Neuronal stem cell (in vitro differentiated cells): ENCODE measurements at regions not wholly inside any gene's neighbourhood (a gene's known extent, or its start where the extent isn't known, plus 50 kb on each side); places are given as distances from the start of the nearest gene placed in this dataset.

Experiments
- DNase-seq: peaks from one replicate; pipeline ENCODE4 v3.0.0-alpha.2; 2013; ENCODE audit warnings: low spot score
- H2AFZ ChIP-seq: one replicate; pipeline ENCODE4 v1.6.1; 2013; ENCODE audit warnings: mild to moderate bottlenecking, low read length, inconsistent platforms
- H2AK5ac ChIP-seq: 2 replicates; pipeline ENCODE4 v1.6.1; 2013; ENCODE audit warnings: low read depth, mild to moderate bottlenecking, inconsistent platforms, low read length, moderate library complexity, mixed read lengths
- H2BK120ac ChIP-seq: 2 replicates; pipeline ENCODE4 v1.6.1; 2013; ENCODE audit warnings: low read depth, mild to moderate bottlenecking, inconsistent platforms, low read length, moderate library complexity, mixed read lengths
- H2BK12ac ChIP-seq: one replicate; pipeline ENCODE4 v1.6.1; 2013; ENCODE audit warnings: low read length, inconsistent platforms
- H2BK15ac ChIP-seq: 2 replicates; pipeline ENCODE4 v1.6.1; 2013; ENCODE audit warnings: mild to moderate bottlenecking, low read length, inconsistent platforms, mixed read lengths
- H2BK5ac ChIP-seq: one replicate; pipeline ENCODE4 v1.6.1; 2013; ENCODE audit warnings: inconsistent platforms, mild to moderate bottlenecking, low read length, moderate library complexity
- H3K14ac ChIP-seq: one replicate; pipeline ENCODE4 v1.6.1; 2013; ENCODE audit warnings: low read length, inconsistent platforms
- H3K18ac ChIP-seq: 2 replicates; pipeline ENCODE4 v1.6.1; 2013; ENCODE audit warnings: low read length, inconsistent platforms
- H3K23ac ChIP-seq: 2 replicates; pipeline ENCODE4 v1.6.1; 2013; ENCODE audit warnings: low read depth, mild to moderate bottlenecking, mixed read lengths, low read length, inconsistent platforms; ENCODE audit not compliant: poor library complexity
- H3K27ac ChIP-seq: replicated peaks from 3 replicates; pipeline ENCODE4 v1.5.1; 2013; ENCODE audit warnings: low read length, inconsistent platforms
- H3K27me3 ChIP-seq, 3 experiments: 2 replicates each; pipeline ENCODE4 v1.6.1; 2013; ENCODE audit warnings: low read length in 3 of 3, mild to moderate bottlenecking in 2 of 3, inconsistent platforms in 1 of 3, low read depth in 1 of 3, mixed read lengths in 1 of 3, moderate library complexity in 1 of 3; ENCODE audit not compliant: control insufficient read depth in 3 of 3, insufficient read depth in 3 of 3
- H3K36me3 ChIP-seq, 2 donors: replicated peaks in 1 of 2; 2 replicates each; pipeline ENCODE4 v1.6.1; 2013; ENCODE audit warnings: low read length in 2 of 2; ENCODE audit not compliant: control insufficient read depth in 2 of 2, insufficient read depth in 2 of 2
- H3K4ac ChIP-seq: 2 replicates; pipeline ENCODE4 v1.6.1; 2013; ENCODE audit warnings: inconsistent platforms, mild to moderate bottlenecking, low read length, moderate library complexity
- H3K4me1 ChIP-seq, 2 donors: 1 replicate in 1 of 2; 2 replicates in 1 of 2; pipeline ENCODE4 v1.6.1; 2013; ENCODE audit warnings: low read length in 2 of 2, low read depth in 1 of 2; ENCODE audit not compliant: control insufficient read depth in 2 of 2, insufficient read depth in 1 of 2
- H3K4me2 ChIP-seq: one replicate; pipeline ENCODE4 v1.6.1; 2013; ENCODE audit warnings: mild to moderate bottlenecking, low read length, inconsistent platforms; ENCODE audit not compliant: insufficient read depth, poor library complexity, severe bottlenecking
- H3K4me3 ChIP-seq, 2 donors: 2 replicates each; pipeline ENCODE4 v1.5.1; 2013; ENCODE audit warnings: low read length in 2 of 2, mild to moderate bottlenecking in 2 of 2, inconsistent platforms in 1 of 2, moderate library complexity in 1 of 2
- H3K79me1 ChIP-seq: one replicate; pipeline ENCODE4 v1.6.1; 2013; ENCODE audit warnings: low read depth, mild to moderate bottlenecking, inconsistent platforms, low read length, moderate library complexity
- H3K9ac ChIP-seq: one replicate; pipeline ENCODE4 v1.6.1; 2013; ENCODE audit warnings: mild to moderate bottlenecking, low read depth, low read length, inconsistent platforms; ENCODE audit not compliant: poor library complexity
- H3K9me3 ChIP-seq, 2 donors: replicated peaks in 1 of 2; 2 replicates each; pipeline versions ENCODE3 to v1.6.1; 2013; ENCODE audit warnings: low read length in 2 of 2, mild to moderate bottlenecking in 2 of 2, inconsistent platforms in 1 of 2, low read depth in 1 of 2, mixed read lengths in 1 of 2, moderate library complexity in 1 of 2; ENCODE audit not compliant: control insufficient read depth in 2 of 2, insufficient read depth in 1 of 2
- H4K8ac ChIP-seq: one replicate; pipeline ENCODE4 v1.6.1; 2013; ENCODE audit warnings: low read depth, mild to moderate bottlenecking, inconsistent platforms, low read length, moderate library complexity
- H4K91ac ChIP-seq: one replicate; pipeline ENCODE4 v1.6.1; 2013; ENCODE audit warnings: low read length, low read depth, mild to moderate bottlenecking, inconsistent platforms; ENCODE audit not compliant: poor library complexity
- WGBS, 2 donors: extraction: QIAGEN DNeasy Blood & Tissue Kit; methylation state at CpG; one replicate each; pipeline ENCODE4 v1.1.7; 2013; ENCODE audit warnings: missing lambda C conversion rate in 2 of 2, mixed read lengths in 1 of 2; ENCODE audit not compliant: insufficient read length in 2 of 2, insufficient replicate concordance in 1 of 2; ENCODE audit errors: extremely low coverage in 2 of 2; 5-methylcytosine and 5-hydroxymethylcytosine counted together

- no peak overlapping the region for H2AFZ ChIP-seq
- H2BK120ac ChIP-seq = no peak overlapping the region
- peaks cover 0 to 5% of the 10 kb centered on the region in 2 donors for H3K4me1 ChIP-seq
- peak overlapping the region; percentile 38 for H2AK5ac ChIP-seq
- no peak overlapping the region for H2BK5ac ChIP-seq
- H2BK15ac ChIP-seq = no peak overlapping the region
- H4K91ac ChIP-seq = no peak overlapping the region
- H3K79me1 ChIP-seq = no peaks in the 10 kb centered on the region
- no peaks in the 10 kb centered on the region for H3K9me3 ChIP-seq
- H3K23ac ChIP-seq = no peak overlapping the region
- H4K8ac ChIP-seq = no peak overlapping the region
- peak overlapping the region; percentile 9 for H3K18ac ChIP-seq
- no peaks in the 10 kb centered on the region for H3K27me3 ChIP-seq
- H3K27ac ChIP-seq = no peak overlapping the region
- DNase-seq = no peak
- H2BK12ac ChIP-seq = no peak overlapping the region
- no peak overlapping the region for H3K14ac ChIP-seq
- H3K4me3 ChIP-seq = no peak overlapping the region
- H3K4me2 ChIP-seq = no peak overlapping the region
- no peak overlapping the region for H3K4ac ChIP-seq
- H3K9ac ChIP-seq = no peak overlapping the region
- WGBS, 2 donors = no CpG with 5 or more reads among the region's 6 CpGs
- H3K36me3 ChIP-seq = no peaks in the 10 kb centered on the region
Observed at GRCh38 chr1:37094302-37094701, 60.0 kb upstream of the GRIK3 start.

GRCh38 chr1:37096523-37096922 is 62.2 kb upstream of the GRIK3 start:
- no peak overlapping the region for H3K9ac ChIP-seq
- no peaks in the 10 kb centered on the region for H3K36me3 ChIP-seq
- no peak overlapping the region for H3K4me3 ChIP-seq
- no peak overlapping the region for H4K91ac ChIP-seq
- H2BK5ac ChIP-seq = no peak overlapping the region
- no peaks in the 10 kb centered on the region for H3K79me1 ChIP-seq
- no peak overlapping the region for H2BK15ac ChIP-seq
- H2BK120ac ChIP-seq = no peak overlapping the region
- H3K4me1 ChIP-seq = peaks cover 0 to 5% of the 10 kb centered on the region in 2 donors
- DNase-seq = no peak
- H3K23ac ChIP-seq = no peak overlapping the region
- peak overlapping the region; percentile 8 for H3K18ac ChIP-seq
- no peak overlapping the region for H2AFZ ChIP-seq
- H3K27ac ChIP-seq = no peak overlapping the region
- no peaks in the 10 kb centered on the region for H3K9me3 ChIP-seq
- H3K4ac ChIP-seq = no peak overlapping the region
- no peak overlapping the region for H2BK12ac ChIP-seq
- no peak overlapping the region for H3K4me2 ChIP-seq
- no peak overlapping the region for H3K14ac ChIP-seq
- no CpG with 5 or more reads among the region's 6 CpGs for WGBS, 2 donors
- H3K27me3 ChIP-seq = no peaks in the 10 kb centered on the region
- H2AK5ac ChIP-seq = no peak overlapping the region
- no peak overlapping the region for H4K8ac ChIP-seq

GRCh38 chr1:37097731-37098130 is 63.4 kb upstream of the GRIK3 start:
- no peaks in the 10 kb centered on the region for H3K79me1 ChIP-seq
- H3K27me3 ChIP-seq = no peaks in the 10 kb centered on the region
- H2BK5ac ChIP-seq = no peak overlapping the region
- H2BK15ac ChIP-seq = peak overlapping the region; percentile 17
- H3K4me1 ChIP-seq = peaks cover 0 to 5% of the 10 kb centered on the region in 2 donors
- no peak overlapping the region for H3K9ac ChIP-seq
- H2AK5ac ChIP-seq = no peak overlapping the region
- no CpG with 5 or more reads among the region's 7 CpGs for WGBS, 2 donors
- H2BK12ac ChIP-seq = no peak overlapping the region
- H4K8ac ChIP-seq = no peak overlapping the region
- H3K4me2 ChIP-seq = no peak overlapping the region
- H3K9me3 ChIP-seq = no peaks in the 10 kb centered on the region
- H3K4ac ChIP-seq = no peak overlapping the region
- no peaks in the 10 kb centered on the region for H3K36me3 ChIP-seq
- H4K91ac ChIP-seq = no peak overlapping the region
- H2BK120ac ChIP-seq = no peak overlapping the region
- H3K4me3 ChIP-seq = no peak overlapping the region
- no peak overlapping the region for H3K18ac ChIP-seq
- no peak for DNase-seq
- H3K27ac ChIP-seq = no peak overlapping the region
- no peak overlapping the region for H3K23ac ChIP-seq
- no peak overlapping the region for H3K14ac ChIP-seq
- no peak overlapping the region for H2AFZ ChIP-seq

- no peak for DNase-seq
- no peaks in the 10 kb centered on the region for H3K27me3 ChIP-seq
Observed at GRCh38 chr1:37098237-37098636, 63.9 kb upstream of the GRIK3 start.

More at GRCh38 chr1:37098237-37098636, 63.9 kb upstream of the GRIK3 start:
- no peak overlapping the region for H3K4ac ChIP-seq
- no peak overlapping the region for H3K9ac ChIP-seq
- no peaks in the 10 kb centered on the region for H3K36me3 ChIP-seq
- H3K4me2 ChIP-seq = no peak overlapping the region
- H3K4me3 ChIP-seq = no peak overlapping the region
- no peaks in the 10 kb centered on the region for H3K79me1 ChIP-seq
- no peak overlapping the region for H3K14ac ChIP-seq
- no peaks in the 10 kb centered on the region for H3K9me3 ChIP-seq
- H2BK5ac ChIP-seq = no peak overlapping the region
- H3K27ac ChIP-seq = no peak overlapping the region
- H3K18ac ChIP-seq = no peak overlapping the region
- H4K8ac ChIP-seq = no peak overlapping the region
- H2AFZ ChIP-seq = no peak overlapping the region
- no peak overlapping the region for H4K91ac ChIP-seq
- H2BK12ac ChIP-seq = no peak overlapping the region
- peaks cover 0 to 5% of the 10 kb centered on the region in 2 donors for H3K4me1 ChIP-seq
- H2BK15ac ChIP-seq = no peak overlapping the region
- no peak overlapping the region for H3K23ac ChIP-seq
- no peak overlapping the region for H2BK120ac ChIP-seq
- no peak overlapping the region for H2AK5ac ChIP-seq
